Fibroblast of skin of right biceps (primary cell): ENCODE measurements at regions not wholly inside any gene's neighbourhood (a gene's known extent, or its start where the extent isn't known, plus 50 kb on each side); places are given as distances from the start of the nearest gene placed in this dataset.

Source experiments
- DNase-seq: peaks from one replicate; pipeline ENCODE4 v3.0.0-alpha.2; 2013

DNA sequence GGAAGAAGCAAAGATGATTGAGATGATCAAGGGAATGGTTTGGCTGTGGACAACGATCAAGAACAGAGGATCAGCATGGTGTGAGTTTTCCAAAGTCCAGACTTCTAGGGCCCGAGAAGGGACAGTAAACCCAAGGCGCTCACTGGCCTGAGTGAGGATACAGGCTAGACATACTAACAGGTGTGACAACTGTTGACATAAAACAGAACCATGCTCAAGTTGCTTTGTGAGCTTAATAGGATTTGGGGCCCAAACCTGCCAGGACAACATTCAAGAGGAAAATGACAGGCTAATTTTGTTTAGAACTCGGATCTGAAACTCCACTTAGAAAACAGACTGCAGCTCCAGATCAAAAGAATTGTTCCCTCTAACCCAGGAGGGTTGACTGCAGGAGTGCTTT is 68.1 kb upstream of the ACKR3 start:
- no peak for DNase-seq

DNA sequence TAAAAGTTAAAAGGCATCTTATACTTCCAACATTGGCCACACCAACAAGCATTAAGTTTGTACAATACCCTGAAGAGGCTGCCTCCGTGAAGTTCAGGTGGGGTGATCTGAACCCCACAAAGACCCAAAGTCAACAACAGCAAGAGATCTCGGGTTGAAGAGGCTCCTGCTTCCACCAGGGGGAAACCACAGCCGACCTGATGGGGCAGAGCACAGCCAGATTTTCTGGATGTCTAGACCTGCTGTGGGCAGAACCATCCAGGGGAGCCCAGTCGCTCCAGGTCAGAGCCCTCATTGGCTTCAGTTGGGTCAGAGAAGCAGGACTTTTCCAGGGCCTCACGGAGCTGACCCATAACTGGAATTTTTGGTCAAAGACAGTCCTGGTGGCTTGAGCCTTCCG is 66.5 kb upstream of the ACKR3 start:
- no peak for DNase-seq

DNA sequence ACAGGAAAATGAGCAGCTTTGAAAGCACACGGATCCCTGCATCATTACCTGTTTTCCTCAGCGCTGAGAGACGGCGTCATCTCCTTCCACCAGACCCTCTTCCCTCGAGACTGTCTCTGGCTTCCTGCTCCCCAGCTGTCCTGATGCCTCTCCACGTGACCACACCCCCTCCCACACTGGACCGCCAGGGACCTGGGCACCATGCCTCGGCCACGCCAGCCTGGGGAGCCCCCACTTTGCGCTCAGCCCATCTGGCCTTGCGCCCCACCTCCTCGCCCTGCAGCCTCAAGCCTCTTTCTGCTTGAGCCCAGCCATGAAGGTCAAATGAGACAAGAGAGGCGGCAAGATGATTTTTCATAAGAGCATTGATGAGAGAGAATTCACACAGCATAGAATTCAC is 66.0 kb upstream of the ACKR3 start:
- DNase-seq: no peak

DNA sequence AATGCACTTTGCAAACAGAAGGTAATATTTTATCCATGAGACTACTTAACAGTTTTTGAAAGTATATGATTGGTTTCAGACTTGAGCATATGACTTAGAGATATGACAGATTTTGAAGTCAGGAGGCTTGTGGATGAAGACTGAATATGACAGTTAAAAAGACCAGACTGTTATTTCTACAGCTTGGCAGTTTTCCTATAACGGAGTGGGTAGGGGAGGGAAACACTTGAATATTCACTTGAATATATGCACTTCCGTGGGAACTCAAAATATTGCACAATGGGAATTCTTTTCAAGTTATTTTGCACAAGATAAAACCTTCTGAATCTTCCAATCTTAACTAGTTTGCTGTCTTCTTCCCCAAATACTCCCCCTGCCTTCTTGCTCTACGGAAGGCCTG is 64.6 kb upstream of the ACKR3 start:
- DNase-seq: no peak

DNA sequence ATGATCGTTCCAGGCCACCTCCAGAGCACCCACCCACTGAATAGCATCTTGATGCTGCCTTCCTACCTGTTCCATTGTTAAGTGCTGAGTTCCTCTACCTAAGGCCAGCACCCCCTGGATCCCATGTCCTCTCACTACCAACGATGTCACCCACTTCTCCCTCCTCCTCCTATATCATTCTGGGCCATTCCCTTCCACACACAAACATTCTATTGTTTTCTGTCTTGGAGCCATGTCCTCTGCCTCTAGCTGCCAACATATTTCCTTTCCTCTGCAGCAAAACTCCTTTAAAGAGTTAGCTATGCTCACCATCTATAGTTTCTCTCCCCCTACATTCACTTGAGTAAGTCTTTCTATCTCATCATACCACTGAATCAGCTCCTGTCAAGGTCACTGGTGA is 64.0 kb upstream of the ACKR3 start:
- DNase-seq: no peak

DNA sequence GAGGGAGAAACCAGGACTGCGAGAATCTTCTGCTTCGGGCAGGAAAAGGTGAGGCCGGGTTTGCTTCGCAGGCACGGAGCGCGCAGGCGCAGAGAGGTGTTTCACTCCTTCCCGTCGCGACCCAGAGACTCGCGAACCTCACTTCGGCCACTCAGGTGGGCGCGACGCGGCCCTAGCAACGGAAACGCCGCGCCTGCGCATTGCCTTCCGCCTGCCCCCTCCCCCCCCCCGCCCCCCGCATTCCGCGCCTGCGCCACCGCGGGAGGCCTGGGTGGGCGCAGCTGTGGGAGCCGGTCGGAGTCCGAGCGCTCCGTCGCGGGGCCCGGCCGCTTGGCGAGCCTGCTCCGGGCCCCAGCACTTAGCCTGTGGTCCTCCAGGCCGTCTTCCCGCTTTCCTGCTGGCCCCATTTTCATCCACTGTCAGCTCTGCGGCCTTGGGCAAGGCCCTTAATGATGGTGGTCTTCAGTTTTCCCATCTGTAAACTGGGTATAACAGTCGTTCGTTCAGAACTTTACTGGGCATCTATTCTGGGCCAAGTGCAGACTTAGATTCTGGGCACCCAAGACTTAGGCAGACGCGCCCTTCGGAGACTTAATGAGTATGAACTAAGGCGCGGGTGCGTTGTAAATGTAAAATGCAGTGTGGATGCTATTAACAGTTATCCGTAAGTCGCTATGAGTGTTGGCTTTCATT is 62.1 kb upstream of the ACKR3 start:
- peak; percentile 63 for DNase-seq

GRCh38 chr2:236508466-236508865 is 61.2 kb upstream of the ACKR3 start:
- no peak for DNase-seq

DNA sequence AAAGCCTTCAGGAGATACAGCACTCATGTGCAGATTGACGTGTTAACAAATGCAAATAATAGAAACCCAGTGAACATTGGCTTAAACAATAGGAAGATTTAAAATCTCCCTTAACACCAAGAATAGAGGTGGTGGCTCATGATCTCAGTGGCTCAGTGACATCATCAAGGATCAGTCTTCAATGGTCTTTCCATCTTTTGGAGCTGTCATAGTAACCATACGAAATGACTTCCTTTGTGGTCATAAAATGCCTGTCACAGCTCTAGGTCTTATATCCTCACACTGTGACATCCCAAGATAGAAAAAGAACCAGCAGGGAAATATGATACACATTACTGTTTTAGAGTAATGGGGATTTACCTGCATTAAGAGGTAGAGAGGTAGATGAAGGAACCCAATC is 59.6 kb upstream of the ACKR3 start:
- DNase-seq: no peak

DNA sequence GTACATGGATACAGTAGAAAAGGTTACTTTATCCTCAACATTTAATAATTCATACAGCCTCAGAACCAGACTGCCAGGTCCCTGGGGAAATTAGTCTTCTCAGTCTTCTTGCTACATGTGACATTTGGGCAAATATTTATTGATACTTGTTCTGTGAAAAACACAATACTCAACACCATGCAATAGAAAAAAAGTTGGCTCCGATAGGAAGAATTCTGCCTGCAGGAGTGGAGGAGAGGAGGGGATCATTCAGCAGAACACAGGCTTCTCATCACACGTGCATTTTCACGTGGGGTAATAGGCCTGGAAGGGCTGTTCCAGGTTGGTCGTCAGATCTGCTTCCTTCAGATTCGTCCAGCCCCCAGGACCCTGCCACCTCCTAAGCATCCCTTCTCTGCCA is 58.4 kb upstream of the ACKR3 start:
- DNase-seq: no peak

DNA sequence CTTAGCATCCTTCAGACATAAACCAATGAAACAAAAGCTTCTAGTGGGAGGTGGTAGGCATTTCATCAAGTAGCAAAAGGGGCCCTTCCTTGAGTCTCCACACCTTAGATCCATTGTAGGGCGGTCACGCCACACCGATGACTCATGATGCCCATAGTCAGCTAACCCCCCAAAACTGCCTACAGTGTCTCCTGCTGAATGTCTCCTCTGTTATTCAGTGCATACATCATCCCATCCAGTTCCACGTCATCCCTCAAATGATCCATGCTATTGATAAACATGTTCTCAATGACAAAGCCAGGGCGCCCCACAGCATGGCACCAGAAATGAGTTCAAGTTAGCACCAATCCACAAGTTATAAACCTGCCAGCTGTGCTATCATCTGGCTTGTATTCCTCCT is 57.4 kb upstream of the ACKR3 start:
- no peak for DNase-seq

- DNase-seq: peak; percentile 59
Measured at GRCh38 chr2:236512902-236513435, 56.7 kb upstream of the ACKR3 start.

DNA sequence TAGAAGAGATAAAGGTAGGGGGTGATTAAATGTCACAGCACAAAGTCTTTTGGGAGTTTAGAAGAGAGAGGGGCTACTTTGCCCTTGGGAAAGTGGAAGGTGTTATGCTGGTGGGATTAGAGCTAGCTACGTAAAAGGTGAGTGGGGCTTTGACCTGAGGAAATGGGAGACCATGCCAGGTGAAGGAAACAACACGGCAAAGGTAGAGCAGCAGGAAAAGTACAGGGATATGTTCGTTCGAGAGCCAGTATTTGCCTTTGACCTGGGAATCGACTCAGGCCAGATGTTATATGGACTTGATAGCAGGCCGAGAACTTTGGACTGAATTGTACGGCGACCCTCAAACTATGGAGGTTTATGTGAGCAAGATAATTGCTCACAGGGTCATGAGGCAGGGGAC is 55.7 kb upstream of the ACKR3 start:
- no peak for DNase-seq

DNA sequence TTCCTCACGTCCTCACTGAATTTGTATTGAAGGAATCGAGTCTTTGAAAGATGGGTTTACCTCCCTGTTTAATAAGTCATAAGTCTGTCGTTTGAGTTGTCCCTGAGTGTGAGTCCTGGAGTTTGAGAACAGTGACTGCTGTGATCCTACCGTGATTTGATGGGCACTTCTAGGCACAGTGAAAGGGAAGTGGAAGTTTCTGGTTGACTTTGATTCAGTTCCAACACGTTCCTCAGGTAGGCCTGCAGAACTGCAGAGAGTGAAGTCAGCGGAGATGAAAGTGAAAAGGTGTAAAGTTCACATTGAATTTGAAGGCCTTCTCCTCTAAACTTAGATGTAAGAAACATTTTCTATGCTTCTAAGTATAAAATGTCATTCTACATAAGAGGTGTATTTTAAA is 52.9 kb upstream of the ACKR3 start:
- DNase-seq: no peak

DNA sequence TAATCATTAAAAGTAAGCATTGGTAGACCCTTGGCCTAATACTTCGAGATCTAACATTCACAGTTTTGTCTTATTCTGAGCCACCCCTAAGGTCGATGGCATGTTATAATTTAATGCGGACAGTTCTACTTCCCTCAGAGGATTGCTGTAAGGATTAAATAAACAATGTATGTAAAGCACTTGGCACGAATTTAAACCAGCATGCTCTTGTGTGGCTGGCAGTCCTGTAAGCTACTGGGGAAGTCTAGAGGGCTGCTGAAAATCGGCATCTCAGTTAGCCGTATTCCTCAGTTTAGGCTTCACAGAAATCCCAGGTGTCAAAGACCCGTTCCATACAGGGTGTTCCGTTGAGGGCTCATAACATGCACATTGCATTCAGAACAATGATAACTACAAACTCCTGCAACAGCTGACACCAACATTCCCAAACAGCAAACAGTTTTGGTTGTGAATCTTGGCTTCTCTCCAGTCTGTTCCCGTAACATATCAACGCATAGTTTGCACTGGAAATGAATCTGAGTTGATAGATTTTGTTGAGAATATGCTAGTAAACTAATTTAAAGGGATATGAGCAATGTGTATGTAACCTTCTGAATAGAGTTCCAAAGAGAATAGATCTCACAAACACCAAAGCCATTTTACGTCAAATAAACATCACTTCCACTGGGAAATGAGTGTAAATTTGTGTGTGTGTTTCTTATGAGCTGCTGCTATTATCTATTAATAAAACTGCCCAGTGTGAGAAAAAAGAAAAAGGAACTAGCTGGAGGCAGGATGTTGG is 52.2 kb upstream of the ACKR3 start:
- DNase-seq: no peak
